ENCODE measurements at regions not wholly inside any gene's neighbourhood (a gene's known extent, or its start where the extent isn't known, plus 50 kb on each side); places are given as distances from the start of the nearest gene placed in this dataset.

- peaks cover 15% of the 10 kb centered on the region for H3K9me3 Mint-ChIP-seq
- no peak overlapping the region for H3K27ac Mint-ChIP-seq
- DNase-seq, result no peak
- H3K36me3 Mint-ChIP-seq (ENCODE audit: low read depth), result peaks cover 2% of the 10 kb centered on the region
- no peaks in the 10 kb centered on the region for H3K27me3 Mint-ChIP-seq (ENCODE audit: low read depth)
- no peaks in the 10 kb centered on the region for H3K4me1 Mint-ChIP-seq (ENCODE audit: low read depth)
- CTCF ChIA-PET, result no interaction called here
- H3K4me3 Mint-ChIP-seq, result no peak overlapping the region
- intact Hi-C loops (cut with micrococcal nuclease), result loop anchor here (10.0 kb wide), 1 partner anchor 321 kb away; no protein-coding TSS in a partner anchor
These were observed 228.9 kb downstream of the SNRPN start for GRCh38 chr15:25183581-25184251.

- DNase-seq, result no peak
- intact Hi-C loops (cut with micrococcal nuclease), result loop anchor here (10.0 kb wide), 1 partner anchor 320 kb away; no protein-coding TSS in a partner anchor
- Mint-ChIP-seq H3K4me3 (no peak overlapping the region), H3K27me3 (ENCODE audit: low read depth) (no peaks in the 10 kb centered on the region), H3K36me3 (ENCODE audit: low read depth) (peaks cover 2% of the 10 kb centered on the region), H3K9me3 (peaks cover 15% of the 10 kb centered on the region), H3K27ac (no peak overlapping the region), H3K4me1 (ENCODE audit: low read depth) (no peaks in the 10 kb centered on the region)
- CTCF ChIA-PET, result no interaction called here
These were observed 229.8 kb downstream of the SNRPN start for GRCh38 chr15:25184356-25185155.

GRCh38 chr15:25185156-25185710 lies 230.4 kb downstream of the SNRPN start:
- no peak for DNase-seq
- H3K27ac Mint-ChIP-seq, result no peak overlapping the region
- no peaks in the 10 kb centered on the region for H3K4me1 Mint-ChIP-seq (ENCODE audit: low read depth)
- CTCF ChIA-PET, result no interaction called here
- no peak overlapping the region for H3K4me3 Mint-ChIP-seq
- peaks cover 17% of the 10 kb centered on the region for H3K9me3 Mint-ChIP-seq
- H3K27me3 Mint-ChIP-seq (ENCODE audit: low read depth), result no peaks in the 10 kb centered on the region
- H3K36me3 Mint-ChIP-seq (ENCODE audit: low read depth), result peaks cover 2% of the 10 kb centered on the region
- intact Hi-C loops (cut with micrococcal nuclease), result loop anchor here (10.0 kb wide), 1 partner anchor 320 kb away; no protein-coding TSS in a partner anchor

- Mint-ChIP-seq H3K27ac (no peak overlapping the region), H3K36me3 (ENCODE audit: low read depth) (no peaks in the 10 kb centered on the region), H3K4me1 (ENCODE audit: low read depth) (no peaks in the 10 kb centered on the region), H3K9me3 (peaks cover 15% of the 10 kb centered on the region), H3K4me3 (no peak overlapping the region), H3K27me3 (ENCODE audit: low read depth) (no peaks in the 10 kb centered on the region)
- no peak for DNase-seq
- intact Hi-C loops (cut with micrococcal nuclease), result loop anchor here (10.0 kb wide), 1 partner anchor 319 kb away; no protein-coding TSS in a partner anchor
- CTCF ChIA-PET, result no interaction called here
These were observed 231.0 kb downstream of the SNRPN start for GRCh38 chr15:25185791-25186190.

GRCh38 chr15:25186411-25186810 lies 231.6 kb downstream of the SNRPN start:
- Mint-ChIP-seq H3K9me3 (peaks cover 15% of the 10 kb centered on the region), H3K4me1 (ENCODE audit: low read depth) (no peaks in the 10 kb centered on the region), H3K27ac (no peak overlapping the region), H3K4me3 (no peak overlapping the region), H3K36me3 (ENCODE audit: low read depth) (no peaks in the 10 kb centered on the region), H3K27me3 (ENCODE audit: low read depth) (no peaks in the 10 kb centered on the region)
- intact Hi-C loops (cut with micrococcal nuclease), result loop anchor here (10.0 kb wide), 1 partner anchor 318 kb away; no protein-coding TSS in a partner anchor
- DNase-seq, result no peak
- CTCF ChIA-PET, result no interaction called here

- H3K27me3 Mint-ChIP-seq (ENCODE audit: low read depth), result no peaks in the 10 kb centered on the region
- intact Hi-C loops (cut with micrococcal nuclease), result loop anchor here (10.0 kb wide), 1 partner anchor 318 kb away; no protein-coding TSS in a partner anchor
- H3K36me3 Mint-ChIP-seq (ENCODE audit: low read depth), result no peaks in the 10 kb centered on the region
- DNase-seq, result no peak
- H3K9me3 Mint-ChIP-seq, result peaks cover 15% of the 10 kb centered on the region
- H3K4me3 Mint-ChIP-seq, result no peak overlapping the region
- CTCF ChIA-PET, result no interaction called here
- H3K27ac Mint-ChIP-seq, result no peak overlapping the region
- H3K4me1 Mint-ChIP-seq (ENCODE audit: low read depth), result no peaks in the 10 kb centered on the region
These were observed 232.3 kb downstream of the SNRPN start for GRCh38 chr15:25186906-25187645.

GRCh38 chr15:25188051-25188450 lies 233.3 kb downstream of the SNRPN start:
- Mint-ChIP-seq H3K4me3 (no peak overlapping the region), H3K27me3 (ENCODE audit: low read depth) (no peaks in the 10 kb centered on the region), H3K36me3 (ENCODE audit: low read depth) (no peaks in the 10 kb centered on the region), H3K4me1 (ENCODE audit: low read depth) (no peaks in the 10 kb centered on the region), H3K9me3 (peaks cover 15% of the 10 kb centered on the region), H3K27ac (no peak overlapping the region)
- no peak for DNase-seq
- intact Hi-C loops (cut with micrococcal nuclease), result loop anchor here (10.0 kb wide), 1 partner anchor 317 kb away; no protein-coding TSS in a partner anchor
- CTCF ChIA-PET, result no interaction called here

GRCh38 chr15:25188551-25189101 lies 233.8 kb downstream of the SNRPN start:
- H3K36me3 Mint-ChIP-seq (ENCODE audit: low read depth), result no peaks in the 10 kb centered on the region
- DNase-seq, result no peak
- H3K4me1 Mint-ChIP-seq (ENCODE audit: low read depth), result no peaks in the 10 kb centered on the region
- no peak overlapping the region for H3K4me3 Mint-ChIP-seq
- CTCF ChIA-PET, result interaction anchor here (0.5 kb wide), 1 partner anchor 46 kb away, joined by 3 read pairs; no protein-coding TSS in a partner anchor
- no peaks in the 10 kb centered on the region for H3K27me3 Mint-ChIP-seq (ENCODE audit: low read depth)
- intact Hi-C loops (cut with micrococcal nuclease), result loop anchor here (10.0 kb wide), 1 partner anchor 316 kb away; no protein-coding TSS in a partner anchor
- H3K9me3 Mint-ChIP-seq, result peaks cover 19% of the 10 kb centered on the region
- H3K27ac Mint-ChIP-seq, result no peak overlapping the region

GRCh38 chr15:25189551-25189950 lies 234.8 kb downstream of the SNRPN start:
- Mint-ChIP-seq H3K9me3 (peaks cover 19% of the 10 kb centered on the region), H3K27ac (no peak overlapping the region), H3K4me1 (ENCODE audit: low read depth) (no peaks in the 10 kb centered on the region), H3K4me3 (no peak overlapping the region), H3K27me3 (ENCODE audit: low read depth) (no peaks in the 10 kb centered on the region), H3K36me3 (ENCODE audit: low read depth) (no peaks in the 10 kb centered on the region)
- CTCF ChIA-PET, result no interaction called here
- intact Hi-C loops (cut with micrococcal nuclease), result loop anchor here (10.0 kb wide), 1 partner anchor 315 kb away; no protein-coding TSS in a partner anchor
- DNase-seq, result no peak

GRCh38 chr15:25192651-25193050 lies 237.9 kb downstream of the SNRPN start:
- no peaks in the 10 kb centered on the region for H3K27me3 Mint-ChIP-seq (ENCODE audit: low read depth)
- CTCF ChIA-PET, result no interaction called here
- intact Hi-C loops (cut with micrococcal nuclease), result no loop called here
- H3K4me3 Mint-ChIP-seq, result no peak overlapping the region
- no peak overlapping the region for H3K27ac Mint-ChIP-seq
- DNase-seq, result no peak
- no peaks in the 10 kb centered on the region for H3K4me1 Mint-ChIP-seq (ENCODE audit: low read depth)
- H3K9me3 Mint-ChIP-seq, result peaks cover 14% of the 10 kb centered on the region
- no peaks in the 10 kb centered on the region for H3K36me3 Mint-ChIP-seq (ENCODE audit: low read depth)

- Mint-ChIP-seq H3K9me3 (peaks cover 2% of the 10 kb centered on the region), H3K4me3 (no peak overlapping the region), H3K27me3 (ENCODE audit: low read depth) (no peaks in the 10 kb centered on the region), H3K36me3 (ENCODE audit: low read depth) (no peaks in the 10 kb centered on the region), H3K27ac (no peak overlapping the region), H3K4me1 (ENCODE audit: low read depth) (no peaks in the 10 kb centered on the region)
- CTCF ChIA-PET, result no interaction called here
- DNase-seq, result no peak
- intact Hi-C loops (cut with micrococcal nuclease), result no loop called here
These were observed 231.5 kb downstream of the UBE3A start for GRCh38 chr15:25207369-25207768.

- no peaks in the 10 kb centered on the region for H3K36me3 Mint-ChIP-seq (ENCODE audit: low read depth)
- no peak for DNase-seq
- no peaks in the 10 kb centered on the region for H3K4me1 Mint-ChIP-seq (ENCODE audit: low read depth)
- H3K9me3 Mint-ChIP-seq, result peaks cover 2% of the 10 kb centered on the region
- CTCF ChIA-PET, result no interaction called here
- intact Hi-C loops (cut with micrococcal nuclease), result no loop called here
- no peaks in the 10 kb centered on the region for H3K27me3 Mint-ChIP-seq (ENCODE audit: low read depth)
- H3K27ac Mint-ChIP-seq, result no peak overlapping the region
- H3K4me3 Mint-ChIP-seq, result no peak overlapping the region
These were observed 230.1 kb downstream of the UBE3A start for GRCh38 chr15:25208735-25209134.
